ENCODE measurements at regions not wholly inside any gene's neighbourhood (a gene's known extent, or its start where the extent isn't known, plus 50 kb on each side); places are given as distances from the start of the nearest gene placed in this dataset.

GRCh38 chr3:164521644-164522043 lies 556.7 kb downstream of the SI start:
- H3K4me3 Mint-ChIP-seq: no peak overlapping the region
- H3K27me3 ChIP-seq (ENCODE audit: insufficient read depth, low read length): no peaks in the 10 kb centered on the region
- H3K9me3 ChIP-seq (ENCODE audit: control insufficient read depth, low read depth, low read length): no peaks in the 10 kb centered on the region
- H3K9ac ChIP-seq (ENCODE audit: extremely low read depth, insufficient read length, low read length): no peak overlapping the region
- H3K9me3 Mint-ChIP-seq: peaks cover 0 to 5% of the 10 kb centered on the region in 2 experiments; a peak in 2 of 5 replicates
- H2BK20ac ChIP-seq (ENCODE audit: low read depth, low read length, poor library complexity, severe bottlenecking): no peak overlapping the region
- H4K5ac ChIP-seq (ENCODE audit: insufficient read length, low read depth, low read length): no peak overlapping the region
- no peak overlapping the region for H3K27ac Mint-ChIP-seq
- no peak overlapping the region for H4K8ac ChIP-seq (replicated peaks; ENCODE audit: insufficient read length, low read depth, low read length)
- H3K23ac ChIP-seq (ENCODE audit: insufficient read length, low read depth, low read length): no peak overlapping the region
- no peak overlapping the region for H2AK5ac ChIP-seq (ENCODE audit: insufficient read length, low read length)
- no peak overlapping the region for H3K27ac ChIP-seq (ENCODE audit: insufficient read length, low read depth, low read length)
- no peak overlapping the region for H2AFZ ChIP-seq (ENCODE audit: low read length)
- no peaks in the 10 kb centered on the region for H3K27me3 Mint-ChIP-seq (ENCODE audit: low read depth)
- no peak overlapping the region for H3K18ac ChIP-seq (ENCODE audit: insufficient read length, low read depth, low read length)
- H3K4me1 ChIP-seq (ENCODE audit: insufficient read depth, low read length): no peaks in the 10 kb centered on the region
- no CpG with 5 or more reads among the region's 2 CpGs for WGBS (ENCODE audit: extremely low coverage, insufficient read length, low lambda C conversion rate)
- no peaks in the 10 kb centered on the region for H3K79me2 ChIP-seq (ENCODE audit: insufficient read depth, low read length)
- no peak for TF ChIP-seq CTCF (conservative IDR thresholded peaks at IDR 0.05)
- no peak overlapping the region for H3K56ac ChIP-seq (ENCODE audit: insufficient read length, low read depth, low read length)
- H3K36me3 Mint-ChIP-seq (ENCODE audit: insufficient read depth in 1 of 3, low read depth in 3 of 3): peaks cover 0 to 4% (median 0%) of the 10 kb centered on the region in 3 experiments; a peak in 3 of 7 replicates
- H2BK15ac ChIP-seq (ENCODE audit: low read depth, low read length): no peak overlapping the region
- no peak for DNase-seq
- no peak overlapping the region for H2BK12ac ChIP-seq (ENCODE audit: insufficient read length, low read depth, low read length)
- H3T11ph ChIP-seq (ENCODE audit: low read length): no peak overlapping the region
- no peaks in the 10 kb centered on the region for H3K23me2 ChIP-seq (ENCODE audit: insufficient read length, low read depth, low read length, poor library complexity, severe bottlenecking)
- no peaks in the 10 kb centered on the region for H3K4me1 Mint-ChIP-seq
- H2BK120ac ChIP-seq (ENCODE audit: low read depth, low read length, poor library complexity, severe bottlenecking): no peak overlapping the region
- H3K4me2 ChIP-seq (ENCODE audit: insufficient read depth, insufficient read length, low read length): no peak overlapping the region
- no peaks in the 10 kb centered on the region for H3K79me1 ChIP-seq (ENCODE audit: insufficient read depth, low read depth, low read length, poor library complexity, severe bottlenecking)
- no peak overlapping the region for H4K91ac ChIP-seq (ENCODE audit: insufficient read length, low read depth, low read length)
- H4K20me1 ChIP-seq (ENCODE audit: control insufficient read depth, insufficient read depth, insufficient read length): no peaks in the 10 kb centered on the region
- H3K4ac ChIP-seq (ENCODE audit: low read depth, low read length): no peak overlapping the region
- no peak overlapping the region for H3K14ac ChIP-seq (ENCODE audit: insufficient read depth, low read length)
- no peak overlapping the region for H2BK5ac ChIP-seq (ENCODE audit: insufficient read length, low read length)
